C4-2B (cell line): ENCODE measurements at regions not wholly inside any gene's neighbourhood (a gene's known extent, or its start where the extent isn't known, plus 50 kb on each side); places are given as distances from the start of the nearest gene placed in this dataset.

Experiments
- ZFX ChIP-seq: fragments of 450-650 bp; IDR thresholded peaks from 2 replicates; pipeline ENCODE4 v1.6.1; 2017
- TF ChIP-seq, protein P1 (sequence below): fragments of 450-650 bp; conservative IDR thresholded peaks from 2 replicates; pipeline ENCODE4 v1.5.1; 2017; ENCODE audit warnings: mild to moderate bottlenecking

DNA sequence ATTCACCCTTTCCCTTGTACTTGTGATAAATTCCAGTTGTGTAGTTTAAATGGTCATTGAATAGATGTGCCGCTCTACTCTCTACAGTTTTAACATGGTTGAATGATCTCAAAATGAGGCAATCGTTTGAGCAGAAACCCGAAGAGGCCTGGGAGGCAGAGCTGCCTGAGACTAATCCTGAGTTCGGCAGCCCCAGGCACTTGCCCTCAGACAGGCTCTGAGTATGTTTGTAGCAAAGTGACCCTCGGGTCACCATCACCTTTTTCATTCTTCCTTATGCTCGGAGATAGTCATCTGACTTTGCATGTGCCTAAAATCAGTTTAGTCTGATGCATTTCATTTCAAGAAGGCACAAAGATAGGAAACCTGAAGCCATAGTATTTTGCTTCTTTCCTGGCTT lies 184.0 kb upstream of the RBFOX1 start:
- TF ChIP-seq, protein P1, sequence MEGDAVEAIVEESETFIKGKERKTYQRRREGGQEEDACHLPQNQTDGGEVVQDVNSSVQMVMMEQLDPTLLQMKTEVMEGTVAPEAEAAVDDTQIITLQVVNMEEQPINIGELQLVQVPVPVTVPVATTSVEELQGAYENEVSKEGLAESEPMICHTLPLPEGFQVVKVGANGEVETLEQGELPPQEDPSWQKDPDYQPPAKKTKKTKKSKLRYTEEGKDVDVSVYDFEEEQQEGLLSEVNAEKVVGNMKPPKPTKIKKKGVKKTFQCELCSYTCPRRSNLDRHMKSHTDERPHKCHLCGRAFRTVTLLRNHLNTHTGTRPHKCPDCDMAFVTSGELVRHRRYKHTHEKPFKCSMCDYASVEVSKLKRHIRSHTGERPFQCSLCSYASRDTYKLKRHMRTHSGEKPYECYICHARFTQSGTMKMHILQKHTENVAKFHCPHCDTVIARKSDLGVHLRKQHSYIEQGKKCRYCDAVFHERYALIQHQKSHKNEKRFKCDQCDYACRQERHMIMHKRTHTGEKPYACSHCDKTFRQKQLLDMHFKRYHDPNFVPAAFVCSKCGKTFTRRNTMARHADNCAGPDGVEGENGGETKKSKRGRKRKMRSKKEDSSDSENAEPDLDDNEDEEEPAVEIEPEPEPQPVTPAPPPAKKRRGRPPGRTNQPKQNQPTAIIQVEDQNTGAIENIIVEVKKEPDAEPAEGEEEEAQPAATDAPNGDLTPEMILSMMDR, result no peak
- no peak for TF ChIP-seq ZFX
